SK-MEL-5 (cell line): ENCODE measurements at regions not wholly inside any gene's neighbourhood (a gene's known extent, or its start where the extent isn't known, plus 50 kb on each side); places are given as distances from the start of the nearest gene placed in this dataset.
A peak's percentile ranks its signal among the peaks of the same experiment; 100 is the strongest.
"Not testable (repeated sequence)": the region's sequence is repeated elsewhere in the genome, so short reads cannot be mapped to it uniquely, and the experiment has no call there.

Experiments used
- DNase-seq: peaks from one replicate; pipeline ENCODE4 v3.0.0-alpha.2; 2016; ENCODE audit warnings: low read depth, low spot score
- in situ Hi-C: cut with HindIII; loops from 2 replicates; pipeline ENCODE4 v1.10.0; 2016; ENCODE audit warnings: low sequenced_read_pairs, high pct_unique_total_duplicates, low pct_unique_long_range_greater_than_20kb

DNA sequence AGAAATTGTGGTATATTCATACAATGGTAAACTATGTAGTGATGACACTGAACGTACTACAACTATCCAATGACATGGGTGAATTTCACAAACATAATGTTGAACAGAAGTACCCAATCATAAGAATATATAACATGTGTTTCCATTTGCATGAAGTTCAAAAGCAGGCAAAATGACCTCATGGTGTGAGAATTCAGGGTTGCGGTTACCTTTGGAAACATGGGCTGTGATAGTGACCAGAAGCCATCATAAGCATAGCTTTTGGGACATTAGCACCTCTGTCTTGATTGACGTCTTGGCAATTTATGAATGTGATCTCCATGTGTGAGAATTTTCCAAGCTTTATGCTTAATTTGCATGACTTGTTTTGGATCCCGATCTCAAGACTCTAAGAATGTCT lies 500.1 kb upstream of the JAG1 start:
- DNase-seq, result no peak
- in situ Hi-C loops, result no loop called here

DNA sequence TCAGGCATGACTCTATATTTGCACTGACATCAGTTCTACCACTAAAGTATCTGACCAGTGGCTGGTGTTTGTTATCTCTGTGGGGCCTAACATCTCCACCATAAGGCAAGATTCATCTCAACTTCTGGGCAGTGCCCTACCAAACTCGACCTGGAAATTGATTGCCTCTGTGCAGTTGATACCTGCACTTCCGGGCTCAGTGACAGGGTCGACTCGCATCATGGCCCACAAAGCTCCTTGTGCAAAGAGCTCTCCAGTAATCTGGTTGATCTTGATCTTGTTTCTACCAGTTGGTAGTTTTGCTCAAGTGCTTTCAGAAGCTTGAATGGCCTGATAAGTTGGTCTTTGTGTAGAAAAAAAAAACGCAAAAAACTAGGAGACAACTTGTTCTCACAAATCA lies 501.1 kb upstream of the JAG1 start:
- no peak for DNase-seq
- in situ Hi-C loops, result no loop called here

DNA sequence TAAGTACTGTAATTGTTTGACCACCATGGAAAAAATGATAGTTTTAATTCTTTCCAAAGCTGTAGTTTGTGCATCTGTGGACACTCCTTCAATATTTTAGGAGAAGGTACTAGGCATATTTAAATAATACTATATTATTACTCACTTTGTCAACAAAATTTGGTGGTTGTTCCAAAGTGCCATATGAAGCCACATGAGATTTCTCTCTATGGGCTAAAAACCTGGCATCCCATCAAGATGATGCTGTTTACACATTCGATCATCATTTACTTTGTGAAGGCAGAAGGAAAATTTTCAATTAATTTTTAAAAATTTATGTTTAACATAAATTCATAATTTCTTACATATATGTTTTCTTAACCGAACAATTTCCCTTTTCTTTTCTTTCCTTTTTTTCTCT lies 502.6 kb upstream of the JAG1 start:
- DNase-seq, result no peak
- in situ Hi-C loops, result no loop called here

DNA sequence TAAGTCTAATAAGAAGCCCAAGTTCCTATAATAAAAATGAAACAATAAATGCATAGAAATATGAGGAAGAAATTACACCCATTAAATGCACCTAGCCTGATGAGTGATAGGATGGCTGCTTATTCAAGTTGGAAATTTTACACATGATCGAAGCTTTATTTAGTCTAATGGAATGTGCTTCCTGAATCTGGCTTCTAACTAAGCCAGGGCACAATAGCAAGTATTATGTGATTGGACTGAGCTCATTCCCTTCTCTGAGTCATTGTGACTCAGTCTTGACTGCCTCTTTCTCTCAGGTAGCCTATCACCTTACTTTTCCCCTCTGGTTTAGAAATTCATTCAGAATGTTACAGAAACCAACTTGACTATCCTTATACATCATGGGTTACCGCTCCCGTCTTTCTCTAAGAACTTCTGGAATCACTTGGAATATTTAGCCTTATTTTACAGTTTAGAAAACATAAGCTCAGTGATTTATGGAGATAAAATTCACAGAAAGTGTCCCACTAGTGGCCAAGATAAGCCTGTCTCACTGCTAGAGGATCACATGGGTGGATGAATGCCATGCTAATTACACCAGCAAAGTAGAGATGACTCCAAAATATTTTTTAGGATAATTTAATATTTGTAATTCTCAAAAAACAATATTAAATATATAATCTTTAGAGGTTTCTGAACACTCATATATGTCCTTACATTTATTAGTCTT lies 505.3 kb upstream of the JAG1 start:
- in situ Hi-C loops, result no loop called here
- DNase-seq, result peak; percentile 87

DNA sequence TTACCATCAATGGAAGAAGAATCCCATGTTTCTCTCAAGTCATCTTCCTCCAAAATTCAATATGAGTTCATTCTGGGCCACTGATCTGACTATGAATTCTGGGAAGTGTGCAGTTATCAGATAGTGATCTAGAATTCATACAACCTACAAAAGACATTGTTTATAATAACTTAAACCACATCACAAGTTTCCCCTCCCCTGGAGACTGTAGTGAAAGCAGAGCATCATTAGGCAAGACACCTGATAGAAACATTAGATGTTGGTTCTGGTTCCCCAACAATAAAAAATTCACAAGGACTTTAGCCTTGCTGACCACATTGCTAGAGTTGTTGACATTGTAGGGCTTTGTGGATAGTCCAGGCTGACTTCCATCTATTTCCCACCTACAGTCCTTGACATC lies 506.4 kb upstream of the JAG1 start:
- no peak for DNase-seq
- in situ Hi-C loops, result no loop called here

DNA sequence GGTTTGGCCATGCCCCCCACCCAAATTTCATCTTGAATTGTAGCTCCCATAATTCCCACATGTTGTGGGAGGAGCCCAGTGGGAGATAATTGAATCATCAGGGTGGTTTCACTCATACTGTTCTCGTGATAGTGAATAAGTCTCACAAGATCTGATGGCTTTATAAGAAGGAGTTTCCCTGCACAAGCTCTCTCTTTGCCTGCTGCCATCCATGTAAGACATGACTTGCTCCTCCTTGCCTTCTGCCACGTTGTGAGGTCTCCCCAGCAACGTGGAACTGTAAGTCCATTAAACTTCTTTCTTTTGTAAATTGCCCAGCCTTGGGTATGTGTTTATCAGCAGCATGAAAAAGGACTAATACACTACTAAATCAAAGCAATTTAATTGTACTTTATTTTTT lies 507.3 kb upstream of the JAG1 start:
- in situ Hi-C loops, DNase-seq: not testable (repeated sequence)

GRCh38 chr20:11181966-11182365 lies 508.2 kb upstream of the JAG1 start:
- DNase-seq, result no peak
- in situ Hi-C loops, result no loop called here

GRCh38 chr20:11182720-11183119 lies 508.9 kb upstream of the JAG1 start:
- in situ Hi-C loops, result no loop called here
- DNase-seq, result no peak

DNA sequence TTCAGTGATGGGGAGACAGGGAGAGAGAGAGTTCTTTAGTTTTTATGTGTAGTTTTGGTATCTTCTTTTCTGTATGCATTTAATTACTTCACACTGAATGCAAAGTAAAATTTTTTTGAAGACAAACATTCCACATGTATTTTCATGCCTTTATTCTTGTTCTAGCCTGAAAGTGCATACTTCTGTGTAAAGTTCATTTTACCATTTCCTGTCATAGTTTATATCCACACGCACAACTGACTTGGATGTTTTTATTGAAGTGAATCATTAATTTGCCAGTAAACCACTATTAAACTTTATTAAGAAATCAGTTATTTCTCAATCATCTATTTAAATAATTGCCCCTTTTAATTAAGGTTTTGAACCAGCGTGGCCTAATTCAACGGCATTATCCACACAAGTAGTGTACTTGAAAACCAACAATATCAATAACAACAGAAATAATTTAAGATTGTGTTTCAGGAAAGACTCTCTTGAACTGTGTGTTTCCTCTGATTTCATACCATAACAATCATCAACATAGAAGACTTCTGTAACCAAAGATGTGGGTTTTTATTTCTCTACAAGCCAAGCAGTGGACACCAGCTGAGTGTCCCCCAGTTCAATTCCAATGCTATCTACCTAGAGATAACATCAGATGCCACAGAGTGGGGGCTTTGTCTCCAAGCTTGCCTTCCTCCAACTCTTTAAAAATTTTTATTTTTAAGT lies 512.7 kb upstream of the JAG1 start:
- DNase-seq, result no peak

GRCh38 chr20:11188843-11189603 lies 515.2 kb upstream of the JAG1 start:
- no peak for DNase-seq
- in situ Hi-C loops, result no loop called here

More for the DNA sequence above, 512.7 kb upstream of the JAG1 start:
- in situ Hi-C loops, result no loop called here

DNA sequence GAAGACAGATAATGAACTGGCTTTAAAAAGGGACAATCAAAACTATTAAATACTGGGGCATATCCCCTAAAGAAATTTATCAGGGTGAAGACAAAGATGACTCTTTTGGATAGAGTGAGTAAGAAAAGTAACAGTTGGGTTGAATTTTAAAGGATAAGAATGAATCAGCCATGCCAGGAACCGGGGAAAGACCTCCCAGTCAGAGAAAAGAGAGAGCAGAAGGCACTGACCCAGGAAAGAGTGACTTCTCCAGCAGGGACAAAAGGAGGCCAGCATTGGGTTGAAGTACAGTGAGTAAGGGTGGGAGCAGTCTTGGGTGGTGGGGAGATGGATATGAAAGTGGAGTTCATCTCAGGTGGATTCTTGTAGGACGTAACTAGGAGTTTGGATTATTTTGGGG lies 516.9 kb upstream of the JAG1 start:
- DNase-seq, result no peak
- in situ Hi-C loops, result no loop called here

- no peak for DNase-seq
- in situ Hi-C loops, result no loop called here
Observed at GRCh38 chr20:11192106-11192505, 518.3 kb upstream of the JAG1 start.

DNA sequence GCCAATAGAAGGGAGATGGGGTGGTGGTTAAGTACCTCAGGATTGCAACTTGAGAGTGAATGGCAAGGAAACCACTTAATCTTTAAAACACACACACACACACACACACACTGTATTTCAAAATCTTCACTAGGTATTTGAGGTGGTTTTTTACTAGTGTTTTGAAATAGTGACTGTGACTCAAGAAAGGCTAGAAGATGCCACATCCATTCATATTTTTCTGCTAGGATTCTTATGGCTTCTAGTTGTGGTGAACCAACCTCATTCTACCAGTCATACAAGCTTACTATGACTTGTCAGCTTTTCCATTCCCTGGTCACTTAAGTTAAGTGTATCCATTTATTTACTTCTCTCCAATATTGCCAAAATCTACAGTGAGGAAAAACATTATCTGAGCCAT lies 519.4 kb upstream of the JAG1 start:
- in situ Hi-C loops, result no loop called here
- DNase-seq, result no peak

GRCh38 chr20:11195169-11195568 lies 521.4 kb upstream of the JAG1 start:
- in situ Hi-C loops, result no loop called here
- DNase-seq, result no peak

DNA sequence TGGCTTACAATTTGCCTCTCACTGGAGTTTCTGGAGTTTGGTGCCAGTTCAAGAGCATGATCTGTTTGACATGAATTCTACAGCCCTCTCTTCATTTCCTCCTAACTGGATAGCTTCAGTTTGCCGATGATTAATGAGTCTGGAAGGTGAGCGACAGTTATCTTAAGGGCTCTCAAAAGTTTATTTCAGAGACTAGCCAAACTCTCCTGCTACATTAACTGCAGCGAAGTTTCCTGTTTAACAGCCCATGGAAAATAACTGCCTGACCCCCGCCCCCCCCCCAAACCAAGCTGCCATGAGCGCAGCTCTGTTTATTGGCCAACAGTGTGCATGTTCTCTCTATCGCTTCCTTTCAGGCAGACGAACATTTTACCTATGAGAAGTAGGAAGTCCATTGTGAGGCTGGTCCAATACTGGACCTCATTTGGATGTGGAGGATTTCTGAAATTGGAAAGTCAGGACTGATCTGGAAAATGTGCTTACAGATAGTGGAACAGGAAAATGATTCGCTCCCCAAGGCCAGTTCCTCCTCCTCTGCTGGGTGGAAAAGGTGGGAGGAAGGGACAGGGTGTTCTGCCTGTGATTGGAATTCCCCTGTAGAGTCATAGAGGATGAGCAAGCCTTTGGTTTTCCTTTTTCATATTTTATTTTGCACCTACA lies 522.2 kb upstream of the JAG1 start:
- in situ Hi-C loops, result no loop called here
- no peak for DNase-seq

DNA sequence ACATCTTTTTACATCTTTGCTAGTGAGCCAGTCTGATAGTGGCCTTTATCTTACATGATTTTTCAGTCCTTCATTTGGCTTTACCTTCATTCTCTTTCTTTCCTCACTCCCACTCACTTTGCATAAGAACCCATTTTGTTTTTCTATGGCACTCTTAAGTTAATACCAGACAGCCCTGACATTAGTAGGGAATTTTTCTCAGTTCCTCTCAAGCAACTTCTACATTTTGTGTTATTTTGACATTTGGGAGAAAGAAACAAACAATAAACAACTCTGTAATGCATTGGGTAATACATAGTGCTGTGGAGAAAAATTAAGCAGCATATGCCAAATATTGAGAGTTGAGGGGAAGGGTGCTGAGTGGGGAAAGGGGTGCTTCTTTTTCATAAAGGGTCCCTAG lies 524.1 kb upstream of the JAG1 start:
- in situ Hi-C loops, result no loop called here

GRCh38 chr20:11200423-11200822 lies 526.6 kb upstream of the JAG1 start:
- DNase-seq, result no peak
- in situ Hi-C loops, result no loop called here

More for the DNA sequence above, 524.1 kb upstream of the JAG1 start:
- no peak for DNase-seq
